MCF 10A (cell line): ENCODE measurements at regions not wholly inside any gene's neighbourhood (a gene's known extent, or its start where the extent isn't known, plus 50 kb on each side); places are given as distances from the start of the nearest gene placed in this dataset.

Experiments used
- BruUV-seq: library from RNA; stranded (reverse); fragments of 400-500 nt; replicated peaks from 2 replicates; lab custom pipeline; 2021; lab: Mats Ljungman, UMichigan
- CTCF ChIA-PET: fragments of 300-600 bp; sonication (Branson Sonifier 250); formaldehyde crosslinking; extraction: SDS; loops from one replicate; lab custom pipeline; 2021; ENCODE audit warnings: antibody characterized with exemption, inconsistent platforms; lab: Yijun Ruan, JAX
- POLR2A ChIA-PET: fragments of 300-600, 350-650 bp; sonication (Branson Sonifier 250); formaldehyde crosslinking; extraction: SDS; loops from one replicate; lab custom pipeline; 2020; ENCODE audit warnings: antibody characterized with exemption, inconsistent platforms; lab: Yijun Ruan, JAX
- DNase-seq: peaks from one replicate; pipeline ENCODE4 v3.0.0-alpha.2; 2018; ENCODE audit not compliant: unreplicated experiment
- H3K27ac Mint-ChIP-seq: one replicate; pipeline ENCODE4 v1.8.0; 2022; ENCODE audit warnings: mild to moderate bottlenecking, low read depth, mixed read lengths; ENCODE audit not compliant: unreplicated experiment
- H3K27me3 Mint-ChIP-seq: one replicate; pipeline ENCODE4 v1.8.0; 2022; ENCODE audit warnings: mixed read lengths; ENCODE audit not compliant: insufficient read depth, unreplicated experiment
- H3K36me3 Mint-ChIP-seq: one replicate; pipeline ENCODE4 v1.8.0; 2022; ENCODE audit warnings: mild to moderate bottlenecking, moderate library complexity, mixed read lengths; ENCODE audit not compliant: insufficient read depth, unreplicated experiment
- H3K4me1 Mint-ChIP-seq: one replicate; pipeline ENCODE4 v1.8.0; 2022; ENCODE audit warnings: mixed read lengths; ENCODE audit not compliant: insufficient read depth, unreplicated experiment
- H3K4me3 Mint-ChIP-seq: one replicate; pipeline ENCODE4 v1.8.0; 2022; ENCODE audit warnings: mild to moderate bottlenecking, moderate library complexity, mixed read lengths; ENCODE audit not compliant: unreplicated experiment
- H3K9me3 Mint-ChIP-seq: one replicate; pipeline ENCODE4 v1.8.0; 2022; ENCODE audit warnings: mixed read lengths; ENCODE audit not compliant: unreplicated experiment
- intact Hi-C: fragments of 100-400 bp; cut with micrococcal nuclease; formaldehyde crosslinking; loops from 2 replicates; pipeline ENCODE4 v1.14.1; 2022
- TF ChIP-seq, protein P1 (sequence below): fragments of 200-600 bp; IDR thresholded peaks from one replicate; pipeline ENCODE4 v1.8.0; 2022; ENCODE audit warnings: antibody characterized with exemption, mild to moderate bottlenecking; ENCODE audit not compliant: unreplicated experiment

- no peak overlapping the region for H3K4me3 Mint-ChIP-seq
- intact Hi-C loops: no loop called here
- DNase-seq: no peak
- no peak overlapping the region for H3K27ac Mint-ChIP-seq
- H3K4me1 Mint-ChIP-seq: no peaks in the 10 kb centered on the region
- peaks cover 22% of the 10 kb centered on the region for H3K9me3 Mint-ChIP-seq
- no TSS peak for BruUV-seq
- TF ChIP-seq, protein P1, sequence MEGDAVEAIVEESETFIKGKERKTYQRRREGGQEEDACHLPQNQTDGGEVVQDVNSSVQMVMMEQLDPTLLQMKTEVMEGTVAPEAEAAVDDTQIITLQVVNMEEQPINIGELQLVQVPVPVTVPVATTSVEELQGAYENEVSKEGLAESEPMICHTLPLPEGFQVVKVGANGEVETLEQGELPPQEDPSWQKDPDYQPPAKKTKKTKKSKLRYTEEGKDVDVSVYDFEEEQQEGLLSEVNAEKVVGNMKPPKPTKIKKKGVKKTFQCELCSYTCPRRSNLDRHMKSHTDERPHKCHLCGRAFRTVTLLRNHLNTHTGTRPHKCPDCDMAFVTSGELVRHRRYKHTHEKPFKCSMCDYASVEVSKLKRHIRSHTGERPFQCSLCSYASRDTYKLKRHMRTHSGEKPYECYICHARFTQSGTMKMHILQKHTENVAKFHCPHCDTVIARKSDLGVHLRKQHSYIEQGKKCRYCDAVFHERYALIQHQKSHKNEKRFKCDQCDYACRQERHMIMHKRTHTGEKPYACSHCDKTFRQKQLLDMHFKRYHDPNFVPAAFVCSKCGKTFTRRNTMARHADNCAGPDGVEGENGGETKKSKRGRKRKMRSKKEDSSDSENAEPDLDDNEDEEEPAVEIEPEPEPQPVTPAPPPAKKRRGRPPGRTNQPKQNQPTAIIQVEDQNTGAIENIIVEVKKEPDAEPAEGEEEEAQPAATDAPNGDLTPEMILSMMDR: no peak
- H3K36me3 Mint-ChIP-seq: no peaks in the 10 kb centered on the region
- no peaks in the 10 kb centered on the region for H3K27me3 Mint-ChIP-seq
- ChIA-PET POLR2A (interaction anchor here (1.2 kb wide), 1 partner anchor 9 kb away, joined by 3 read pairs; no protein-coding TSS in a partner anchor), CTCF (no interaction called here)
Measured at GRCh38 chr2:60230037-60230436, 323.4 kb downstream of the BCL11A start.

GRCh38 chr2:60226943-60227342 lies 326.5 kb downstream of the BCL11A start:
- no TSS peak for BruUV-seq
- intact Hi-C loops: no loop called here
- Mint-ChIP-seq H3K27ac (no peak overlapping the region), H3K27me3 (no peaks in the 10 kb centered on the region), H3K36me3 (no peaks in the 10 kb centered on the region), H3K4me1 (no peaks in the 10 kb centered on the region), H3K4me3 (no peak overlapping the region), H3K9me3 (peaks cover 8% of the 10 kb centered on the region)
- CTCF ChIA-PET: no interaction called here
- TF ChIP-seq, protein P1: no peak
- no peak for DNase-seq
- POLR2A ChIA-PET: no interaction called here

- Mint-ChIP-seq H3K27me3 (no peaks in the 10 kb centered on the region), H3K4me3 (no peak overlapping the region), H3K9me3 (peaks cover under 1% of the 10 kb centered on the region), H3K4me1 (no peaks in the 10 kb centered on the region), H3K36me3 (no peaks in the 10 kb centered on the region), H3K27ac (no peak overlapping the region)
- intact Hi-C loops: no loop called here
- no peak for DNase-seq
- TF ChIP-seq, protein P1: no peak
- no TSS peak for BruUV-seq
- CTCF ChIA-PET: no interaction called here
- POLR2A ChIA-PET: no interaction called here
Measured at GRCh38 chr2:60226191-60226590, 327.3 kb downstream of the BCL11A start.

DNA sequence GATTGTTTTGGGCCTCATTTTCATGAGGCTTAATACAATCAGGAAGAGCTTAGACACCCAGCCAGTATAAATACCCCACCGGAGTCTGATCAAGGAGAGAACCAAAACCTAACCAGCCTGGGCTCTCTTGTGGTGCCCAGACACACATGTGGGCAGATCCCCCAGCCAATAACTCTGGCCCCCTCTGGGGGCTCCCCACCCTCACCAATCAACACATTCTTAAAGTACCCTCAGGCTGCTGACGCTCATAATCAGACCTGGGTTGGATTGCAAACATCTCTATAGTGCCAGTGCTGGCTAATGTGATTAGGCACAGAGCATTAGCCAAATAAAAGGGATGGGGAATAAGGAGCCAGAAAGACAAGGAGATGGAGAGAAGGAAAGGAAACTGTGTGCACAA lies 329.6 kb downstream of the BCL11A start:
- H3K4me3 Mint-ChIP-seq: no peak overlapping the region
- intact Hi-C loops: no loop called here
- ChIA-PET POLR2A (no interaction called here), CTCF (interaction anchor here (0.7 kb wide), 1 partner anchor 786 kb away, joined by 3 read pairs; no protein-coding TSS in a partner anchor)
- no peaks in the 10 kb centered on the region for H3K36me3 Mint-ChIP-seq
- DNase-seq: no peak
- H3K9me3 Mint-ChIP-seq: no peaks in the 10 kb centered on the region
- no TSS peak for BruUV-seq
- H3K4me1 Mint-ChIP-seq: no peaks in the 10 kb centered on the region
- TF ChIP-seq, protein P1: no peak
- no peaks in the 10 kb centered on the region for H3K27me3 Mint-ChIP-seq
- H3K27ac Mint-ChIP-seq: no peak overlapping the region
